ENCODE measurements at regions not wholly inside any gene's neighbourhood (a gene's known extent, or its start where the extent isn't known, plus 50 kb on each side); places are given as distances from the start of the nearest gene placed in this dataset.

DNA sequence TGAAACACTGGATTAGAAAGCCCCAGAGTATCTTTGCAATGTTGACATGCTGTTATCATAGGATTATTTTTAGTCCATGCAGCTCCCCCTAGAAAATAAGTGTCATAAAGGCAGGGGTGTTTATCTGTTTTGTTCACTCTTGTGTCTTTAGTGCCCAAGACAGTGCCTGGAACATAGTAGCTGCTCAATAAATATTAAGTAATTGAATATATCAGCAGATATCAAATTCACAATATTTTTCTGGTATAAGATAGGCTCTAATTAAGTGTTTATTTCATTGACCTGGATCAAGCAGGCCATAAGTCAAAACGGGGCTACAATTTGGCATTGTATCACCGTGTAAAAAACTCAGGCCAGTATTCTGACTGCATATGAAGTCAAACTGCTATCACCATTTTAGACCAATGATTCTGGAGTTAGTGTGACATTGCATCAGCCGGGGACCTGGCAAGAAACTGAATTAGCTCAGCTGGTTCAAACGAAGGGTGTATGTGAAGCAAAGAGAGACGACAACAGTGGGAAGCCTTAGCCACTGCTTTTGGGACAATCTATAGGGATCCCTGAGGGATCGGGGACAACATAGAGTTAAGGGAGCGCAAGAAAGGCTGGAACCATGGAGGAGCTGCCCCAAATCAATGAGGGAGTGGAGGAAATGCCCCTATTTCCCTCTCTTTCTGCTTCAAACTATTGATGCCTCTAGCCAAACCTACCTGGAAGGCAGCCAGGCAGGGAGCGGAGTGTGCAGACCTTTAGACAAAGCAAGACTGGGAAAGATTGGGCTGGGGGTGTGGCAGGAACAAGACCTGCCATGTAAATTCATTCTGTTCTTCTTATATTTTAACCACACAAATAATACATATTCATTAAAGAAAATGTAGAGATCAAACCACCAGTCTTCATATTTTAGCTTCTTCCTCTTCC, 112.2 kb downstream of the PLEKHG1 start:
- no peak for FAIRE-seq

More for the DNA sequence above, 112.2 kb downstream of the PLEKHG1 start:
- no peak overlapping the region for H3K27ac ChIP-seq (ENCODE audit: extremely low read depth, low read depth, low read length)
- no peak overlapping the region for H3K9ac ChIP-seq (ENCODE audit: insufficient read depth in 1 of 2, low read depth in 2 of 2, low read length in 2 of 2)
- H3K4me2 ChIP-seq (ENCODE audit: insufficient read depth, low read length) = no peak overlapping the region
- H3K27me3 ChIP-seq (ENCODE audit: control insufficient read depth in 2 of 2, insufficient read depth in 2 of 2, low read length in 2 of 2) = peaks cover 13 to 42% of the 10 kb centered on the region in 2 experiments; a peak in 4 of 5 replicates
- no peaks in the 10 kb centered on the region for H3K9me3 ChIP-seq (replicated peaks; ENCODE audit: control insufficient read depth, insufficient read depth, low read depth, low read length)
- H3K36me3 ChIP-seq (ENCODE audit: control insufficient read depth, insufficient read depth, low read length) = no peaks in the 10 kb centered on the region
- no peaks in the 10 kb centered on the region for H4K20me1 ChIP-seq (replicated peaks; ENCODE audit: control insufficient read depth, insufficient read depth, low read length)
- DNase-seq (ENCODE audit: extremely low read depth in 1 of 4, low spot score in 3 of 4) (peak in 1 of 4 experiments; percentile 7), ATAC-seq (peak; percentile 62)
- ChIA-PET CTCF (ENCODE audit: low intra/inter-chr PET ratio) (no interaction called here), POLR2A (interaction anchor here (0.6 to 0.8 kb wide), 3 partner anchors 14 to 182 kb away, joined by 3 to 5 read pairs (median 3); no protein-coding TSS in a partner anchor)
- WGBS (ENCODE audit: insufficient coverage, low coverage, missing lambda C conversion rate) = under 1% methylated on average over 8 of the region's 8 CpGs
- no peaks in the 10 kb centered on the region for H3K4me1 ChIP-seq (replicated peaks in 1 of 2; ENCODE audit: control insufficient read depth in 2 of 2, insufficient read depth in 2 of 2, low read length in 2 of 2)
- no peaks in the 10 kb centered on the region for H3K79me2 ChIP-seq (ENCODE audit: control insufficient read depth, insufficient read depth, low read length)
- in situ Hi-C loops (cut with MboI) (no loop called here), intact Hi-C loops (cut with micrococcal nuclease) (no loop called here)
- no peak overlapping the region for H2AFZ ChIP-seq (ENCODE audit: low read depth, low read length)
- no TSS peak for BruUV-seq (replicated peaks)
- no peaks in the 10 kb centered on the region for H3K9me1 ChIP-seq (ENCODE audit: control insufficient read depth, insufficient read depth, low read length)
- no peak overlapping the region for H3K4me3 ChIP-seq
- TF ChIP-seq, protein P1, sequence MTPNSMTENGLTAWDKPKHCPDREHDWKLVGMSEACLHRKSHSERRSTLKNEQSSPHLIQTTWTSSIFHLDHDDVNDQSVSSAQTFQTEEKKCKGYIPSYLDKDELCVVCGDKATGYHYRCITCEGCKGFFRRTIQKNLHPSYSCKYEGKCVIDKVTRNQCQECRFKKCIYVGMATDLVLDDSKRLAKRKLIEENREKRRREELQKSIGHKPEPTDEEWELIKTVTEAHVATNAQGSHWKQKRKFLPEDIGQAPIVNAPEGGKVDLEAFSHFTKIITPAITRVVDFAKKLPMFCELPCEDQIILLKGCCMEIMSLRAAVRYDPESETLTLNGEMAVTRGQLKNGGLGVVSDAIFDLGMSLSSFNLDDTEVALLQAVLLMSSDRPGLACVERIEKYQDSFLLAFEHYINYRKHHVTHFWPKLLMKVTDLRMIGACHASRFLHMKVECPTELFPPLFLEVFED (CRISPR knock-in tag; conservative IDR thresholded peaks at IDR 0.05) = 0 out of 2 replicates have a peak, but pooled peaks have one; percentile 15
- TF ChIP-seq HBP1 (CRISPR knock-in tag; IDR thresholded peaks at IDR 0.05) (0 out of 2 replicates have a peak, but pooled peaks have one; percentile 43), SMAD4 (CRISPR knock-in tag; conservative IDR thresholded peaks at IDR 0.05) (0 out of 2 replicates have a peak, but pooled peaks have one; percentile 36), RBM25 (IDR thresholded peaks at IDR 0.05; ENCODE audit: low read depth, low read length, severe bottlenecking) (peak; percentile 21), POLR2B (IDR thresholded peaks at IDR 0.05; ENCODE audit: low read depth, partially characterized antibody) (no peak), ZNF3 (CRISPR knock-in tag; IDR thresholded peaks at IDR 0.05) (peak; percentile 70; the same call in 1 of the 2 replicates), XRCC5 (IDR thresholded peaks at IDR 0.05; ENCODE audit: low read depth, low read length) (no peak), ATF4 (CRISPR knock-in tag; IDR thresholded peaks at IDR 0.05) (0 out of 2 replicates have a peak, but pooled peaks have one; percentile 70), NR4A1 (CRISPR knock-in tag; IDR thresholded peaks at IDR 0.05) (no peak), NR4A1 (tag; IDR thresholded peaks at IDR 0.05) (no peak), CEBPG (CRISPR knock-in tag; IDR thresholded peaks at IDR 0.05) (peak; percentile 55; the same call in 1 of the 2 replicates), CEBPG (tag; conservative IDR thresholded peaks at IDR 0.05 in 1 of 2, IDR thresholded peaks at IDR 0.05 in 1 of 2) (peak; percentile 54 to 90; a peak in 3 of 4 replicates), ZNF589 (CRISPR knock-in tag; IDR thresholded peaks at IDR 0.05; ENCODE audit: low read depth) (peak; percentile 57; the same call in 1 of the 2 replicates), EHMT2 (IDR thresholded peaks at IDR 0.05) (no peak), ZNF584 (CRISPR knock-in tag; IDR thresholded peaks at IDR 0.05; ENCODE audit: low read depth) (peak; percentile 78; the same call in 1 of the 2 replicates)
- TF ChIP-seq, protein P2, sequence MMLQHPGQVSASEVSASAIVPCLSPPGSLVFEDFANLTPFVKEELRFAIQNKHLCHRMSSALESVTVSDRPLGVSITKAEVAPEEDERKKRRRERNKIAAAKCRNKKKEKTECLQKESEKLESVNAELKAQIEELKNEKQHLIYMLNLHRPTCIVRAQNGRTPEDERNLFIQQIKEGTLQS (IDR thresholded peaks at IDR 0.05) = peak; percentile 62; the same call in 1 of the 2 replicates
- TF ChIP-seq, protein P2 (CRISPR knock-in tag; conservative IDR thresholded peaks at IDR 0.05) = no peak
